ENCODE measurements at regions not wholly inside any gene's neighbourhood (a gene's known extent, or its start where the extent isn't known, plus 50 kb on each side); places are given as distances from the start of the nearest gene placed in this dataset.

DNA sequence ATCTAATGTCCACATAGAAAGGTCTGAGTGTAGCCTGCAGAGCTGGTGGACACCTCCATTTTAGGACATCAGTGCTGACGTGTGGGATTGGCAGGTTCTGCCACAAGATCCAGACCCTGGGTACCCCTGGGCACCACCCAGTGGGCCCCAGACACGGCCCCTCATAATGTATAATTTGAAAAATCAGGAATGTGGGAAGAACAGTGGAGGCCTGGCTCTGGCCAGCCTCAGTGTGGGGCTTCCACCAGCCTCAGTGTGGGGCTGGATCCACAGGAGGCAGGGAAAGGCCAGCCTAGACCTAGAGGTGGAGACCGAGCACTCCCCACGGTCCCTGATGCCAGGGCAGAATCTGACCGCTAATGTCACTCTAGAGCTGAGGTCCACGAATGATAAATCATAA lies 150.7 kb upstream of the SOX1 start:
- DNase-seq (ENCODE audit: low spot score), result no peak
- intact Hi-C loops (cut with micrococcal nuclease; ENCODE audit: unreplicated experiment), result no loop called here
- H3K27ac ChIP-seq (ENCODE audit: low read depth, low read length, poor library complexity, severe bottlenecking), result no peak overlapping the region
- no peaks in the 10 kb centered on the region for H3K4me1 ChIP-seq (ENCODE audit: insufficient read depth, low read length, poor library complexity, severe bottlenecking)
- H3K9me3 ChIP-seq (ENCODE audit: low read depth, low read length, poor library complexity, severe bottlenecking), result no peaks in the 10 kb centered on the region
- POLR2A ChIA-PET (ENCODE audit: low non-redundant PET), result no interaction called here
- CTCF ChIA-PET, result no interaction called here
- H3K27me3 ChIP-seq (replicated peaks; ENCODE audit: insufficient read depth, low read depth, low read length, poor library complexity), result peaks cover 50% of the 10 kb centered on the region
- no peak overlapping the region for H3K4me3 ChIP-seq (ENCODE audit: low read depth, low read length, poor library complexity, severe bottlenecking)
- H3K36me3 ChIP-seq (ENCODE audit: insufficient read depth, low read length, poor library complexity, severe bottlenecking), result no peaks in the 10 kb centered on the region
- no TSS peak for BruUV-seq (replicated peaks)
- no peak for TF ChIP-seq EZH2 (IDR thresholded peaks at IDR 0.05; ENCODE audit: borderline replicate concordance, low read depth, low read length, poor library complexity, severe bottlenecking)
- TF ChIP-seq, protein P1, sequence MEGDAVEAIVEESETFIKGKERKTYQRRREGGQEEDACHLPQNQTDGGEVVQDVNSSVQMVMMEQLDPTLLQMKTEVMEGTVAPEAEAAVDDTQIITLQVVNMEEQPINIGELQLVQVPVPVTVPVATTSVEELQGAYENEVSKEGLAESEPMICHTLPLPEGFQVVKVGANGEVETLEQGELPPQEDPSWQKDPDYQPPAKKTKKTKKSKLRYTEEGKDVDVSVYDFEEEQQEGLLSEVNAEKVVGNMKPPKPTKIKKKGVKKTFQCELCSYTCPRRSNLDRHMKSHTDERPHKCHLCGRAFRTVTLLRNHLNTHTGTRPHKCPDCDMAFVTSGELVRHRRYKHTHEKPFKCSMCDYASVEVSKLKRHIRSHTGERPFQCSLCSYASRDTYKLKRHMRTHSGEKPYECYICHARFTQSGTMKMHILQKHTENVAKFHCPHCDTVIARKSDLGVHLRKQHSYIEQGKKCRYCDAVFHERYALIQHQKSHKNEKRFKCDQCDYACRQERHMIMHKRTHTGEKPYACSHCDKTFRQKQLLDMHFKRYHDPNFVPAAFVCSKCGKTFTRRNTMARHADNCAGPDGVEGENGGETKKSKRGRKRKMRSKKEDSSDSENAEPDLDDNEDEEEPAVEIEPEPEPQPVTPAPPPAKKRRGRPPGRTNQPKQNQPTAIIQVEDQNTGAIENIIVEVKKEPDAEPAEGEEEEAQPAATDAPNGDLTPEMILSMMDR (conservative IDR thresholded peaks at IDR 0.05; ENCODE audit: low read depth, low read length), result no peak

- POLR2A ChIA-PET (ENCODE audit: low non-redundant PET), result no interaction called here
- Histone ChIP-seq H3K9me3 (ENCODE audit: low read depth, low read length, poor library complexity, severe bottlenecking) (no peaks in the 10 kb centered on the region), H3K36me3 (ENCODE audit: insufficient read depth, low read length, poor library complexity, severe bottlenecking) (no peaks in the 10 kb centered on the region), H3K4me1 (ENCODE audit: insufficient read depth, low read length, poor library complexity, severe bottlenecking) (no peaks in the 10 kb centered on the region), H3K4me3 (ENCODE audit: low read depth, low read length, poor library complexity, severe bottlenecking) (no peak overlapping the region), H3K27ac (ENCODE audit: low read depth, low read length, poor library complexity, severe bottlenecking) (no peak overlapping the region), H3K27me3 (replicated peaks; ENCODE audit: insufficient read depth, low read depth, low read length, poor library complexity) (peaks cover 58% of the 10 kb centered on the region)
- intact Hi-C loops (cut with micrococcal nuclease; ENCODE audit: unreplicated experiment), result no loop called here
- DNase-seq (ENCODE audit: low spot score), result no peak
- BruUV-seq (replicated peaks), result no TSS peak
- CTCF ChIA-PET, result no interaction called here
- no peak for TF ChIP-seq EZH2 (IDR thresholded peaks at IDR 0.05; ENCODE audit: borderline replicate concordance, low read depth, low read length, poor library complexity, severe bottlenecking)
- TF ChIP-seq, protein P1 (conservative IDR thresholded peaks at IDR 0.05; ENCODE audit: low read depth, low read length), result no peak
Observed at GRCh38 chr13:111917086-111917485, 149.9 kb upstream of the SOX1 start.

DNA sequence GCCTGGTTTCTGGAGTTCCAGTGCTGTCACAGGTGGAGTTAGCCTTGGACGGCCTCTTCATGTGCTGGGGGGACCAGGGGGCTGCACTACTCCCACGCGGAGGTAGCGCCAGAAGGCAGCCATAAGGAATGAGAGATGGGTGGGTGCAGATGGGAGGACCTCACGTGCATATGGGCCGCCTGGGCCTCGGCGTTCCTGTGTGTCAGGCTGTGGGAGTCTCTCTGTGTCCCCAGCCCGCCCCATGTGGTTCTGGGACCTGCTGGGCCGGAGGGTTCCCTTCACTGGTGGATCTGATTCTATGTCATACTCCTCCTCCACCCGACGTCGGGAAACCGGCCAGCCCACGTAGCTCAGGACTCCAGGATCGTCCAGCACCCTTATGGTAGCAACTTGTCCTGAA lies 149.0 kb upstream of the SOX1 start:
- intact Hi-C loops (cut with micrococcal nuclease; ENCODE audit: unreplicated experiment), result no loop called here

More for the DNA sequence above, 149.0 kb upstream of the SOX1 start:
- no peak overlapping the region for H3K4me3 ChIP-seq (ENCODE audit: low read depth, low read length, poor library complexity, severe bottlenecking)
- H3K36me3 ChIP-seq (ENCODE audit: insufficient read depth, low read length, poor library complexity, severe bottlenecking), result no peaks in the 10 kb centered on the region
- POLR2A ChIA-PET (ENCODE audit: low non-redundant PET), result no interaction called here
- H3K9me3 ChIP-seq (ENCODE audit: low read depth, low read length, poor library complexity, severe bottlenecking), result no peaks in the 10 kb centered on the region
- H3K27me3 ChIP-seq (replicated peaks; ENCODE audit: insufficient read depth, low read depth, low read length, poor library complexity), result peaks cover 58% of the 10 kb centered on the region
- CTCF ChIA-PET, result no interaction called here
- no TSS peak for BruUV-seq (replicated peaks)
- no peaks in the 10 kb centered on the region for H3K4me1 ChIP-seq (ENCODE audit: insufficient read depth, low read length, poor library complexity, severe bottlenecking)
- TF ChIP-seq EZH2 (IDR thresholded peaks at IDR 0.05; ENCODE audit: borderline replicate concordance, low read depth, low read length, poor library complexity, severe bottlenecking), result no peak
- TF ChIP-seq, protein P1 (conservative IDR thresholded peaks at IDR 0.05; ENCODE audit: low read depth, low read length), result no peak
- no peak overlapping the region for H3K27ac ChIP-seq (ENCODE audit: low read depth, low read length, poor library complexity, severe bottlenecking)
- no peak for DNase-seq (ENCODE audit: low spot score)

Measured in A673 (cell line).